Smooth muscle cell (in vitro differentiated cells): ENCODE measurements at regions not wholly inside any gene's neighbourhood (a gene's known extent, or its start where the extent isn't known, plus 50 kb on each side); places are given as distances from the start of the nearest gene placed in this dataset.

ENCODE experiments used
- DNase-seq: peaks from one replicate; lab custom pipeline; 2025; ENCODE audit not compliant: unreplicated experiment; lab: John Stamatoyannopoulos, UW
- H2AFZ ChIP-seq: fragments of 200-600 bp; sonication (generic); 2 replicates; pipeline ENCODE4 v1.6.0; 2016; ENCODE audit warnings: antibody characterized with exemption, low read depth, mild to moderate bottlenecking
- H3F3A ChIP-seq: fragments of 200-600 bp; sonication (generic); 2 replicates; pipeline ENCODE4 v1.6.0; 2017; ENCODE audit warnings: antibody characterized with exemption, low read depth
- H3K27ac ChIP-seq: fragments of 200-600 bp; sonication (generic); 2 replicates; pipeline ENCODE4 v1.5.1; 2016; ENCODE audit warnings: low read depth, mild to moderate bottlenecking
- H3K27me3 ChIP-seq: fragments of 200-600 bp; sonication (generic); 2 replicates; pipeline ENCODE4 v1.6.1; 2016; ENCODE audit warnings: low read depth, mild to moderate bottlenecking
- H3K36me3 ChIP-seq: fragments of 200-600 bp; sonication (generic); 2 replicates; pipeline ENCODE4 v1.5.1; 2016; ENCODE audit warnings: low read depth
- H3K4me1 ChIP-seq: fragments of 200-600 bp; sonication (generic); 2 replicates; pipeline ENCODE4 v1.5.1; 2016; ENCODE audit warnings: low read depth
- H3K4me2 ChIP-seq: fragments of 200-600 bp; sonication (generic); 2 replicates; pipeline ENCODE4 v1.6.0; 2016; ENCODE audit warnings: mild to moderate bottlenecking
- H3K4me3 ChIP-seq: fragments of 200-600 bp; sonication (generic); 2 replicates; pipeline ENCODE4 v1.5.1; 2016; ENCODE audit warnings: mild to moderate bottlenecking
- H3K79me2 ChIP-seq: fragments of 200-600 bp; sonication (generic); 2 replicates; pipeline ENCODE4 v1.6.0; 2016; ENCODE audit warnings: low read depth, mild to moderate bottlenecking
- H3K9ac ChIP-seq: fragments of 200-600 bp; sonication (generic); 2 replicates; pipeline ENCODE4 v1.6.0; 2016; ENCODE audit warnings: low read depth
- H3K9me3 ChIP-seq: fragments of 200-600 bp; sonication (generic); replicated peaks from 2 replicates; pipeline ENCODE4 v1.5.1; 2016; ENCODE audit warnings: low read depth
- H4K20me1 ChIP-seq: fragments of 200-600 bp; sonication (generic); 2 replicates; pipeline ENCODE4 v1.6.0; 2016; ENCODE audit warnings: low read depth
- WGBS: methylation state at CpG from one replicate; pipeline ENCODE4 v1.1.7; 2016; ENCODE audit warnings: low lambda C conversion rate; 5-methylcytosine and 5-hydroxymethylcytosine counted together
- TF ChIP-seq, protein P1 (sequence below): fragments of 200-600 bp; sonication (generic); IDR thresholded peaks from 2 replicates; pipeline ENCODE4 v1.5.1; 2017; ENCODE audit warnings: borderline replicate concordance, mild to moderate bottlenecking, antibody characterized with exemption; ENCODE audit not compliant: insufficient read depth, poor library complexity, severe bottlenecking

DNA sequence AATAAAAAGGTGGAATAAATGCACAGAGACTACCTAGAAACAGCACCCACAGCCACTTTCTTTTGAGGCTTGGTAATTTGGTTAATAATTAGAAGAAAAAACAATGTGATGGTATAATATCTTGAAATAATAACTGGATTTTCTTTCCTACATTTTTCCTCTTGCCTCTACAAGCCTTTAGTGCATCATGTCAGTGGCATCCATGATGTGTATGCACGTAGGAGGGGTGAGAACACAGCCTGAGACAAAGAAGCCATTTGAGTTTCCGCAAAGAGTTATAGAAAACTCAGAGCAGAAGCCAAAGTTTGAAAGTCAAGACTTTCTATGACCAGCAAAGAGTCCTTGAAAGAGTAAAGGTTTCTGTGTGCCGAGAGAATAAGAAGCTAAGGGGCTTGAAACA lies 461.3 kb downstream of the BCOR start:
- H3K27me3 ChIP-seq, result no peaks in the 10 kb centered on the region
- WGBS, result 52% methylated on average over 3 of the region's 3 CpGs
- DNase-seq, result no peak
- H4K20me1 ChIP-seq, result no peaks in the 10 kb centered on the region
- H3K4me3 ChIP-seq, result no peak overlapping the region
- H2AFZ ChIP-seq, result peak overlapping the region; percentile 89
- TF ChIP-seq, protein P1, sequence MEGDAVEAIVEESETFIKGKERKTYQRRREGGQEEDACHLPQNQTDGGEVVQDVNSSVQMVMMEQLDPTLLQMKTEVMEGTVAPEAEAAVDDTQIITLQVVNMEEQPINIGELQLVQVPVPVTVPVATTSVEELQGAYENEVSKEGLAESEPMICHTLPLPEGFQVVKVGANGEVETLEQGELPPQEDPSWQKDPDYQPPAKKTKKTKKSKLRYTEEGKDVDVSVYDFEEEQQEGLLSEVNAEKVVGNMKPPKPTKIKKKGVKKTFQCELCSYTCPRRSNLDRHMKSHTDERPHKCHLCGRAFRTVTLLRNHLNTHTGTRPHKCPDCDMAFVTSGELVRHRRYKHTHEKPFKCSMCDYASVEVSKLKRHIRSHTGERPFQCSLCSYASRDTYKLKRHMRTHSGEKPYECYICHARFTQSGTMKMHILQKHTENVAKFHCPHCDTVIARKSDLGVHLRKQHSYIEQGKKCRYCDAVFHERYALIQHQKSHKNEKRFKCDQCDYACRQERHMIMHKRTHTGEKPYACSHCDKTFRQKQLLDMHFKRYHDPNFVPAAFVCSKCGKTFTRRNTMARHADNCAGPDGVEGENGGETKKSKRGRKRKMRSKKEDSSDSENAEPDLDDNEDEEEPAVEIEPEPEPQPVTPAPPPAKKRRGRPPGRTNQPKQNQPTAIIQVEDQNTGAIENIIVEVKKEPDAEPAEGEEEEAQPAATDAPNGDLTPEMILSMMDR, result no peak
- H3F3A ChIP-seq, result peaks cover 10% of the 10 kb centered on the region
- H3K9me3 ChIP-seq, result no peaks in the 10 kb centered on the region
- peak overlapping the region; percentile 65 for H3K9ac ChIP-seq
- H3K4me2 ChIP-seq, result peak overlapping the region; percentile 30
- no peaks in the 10 kb centered on the region for H3K4me1 ChIP-seq
- peak overlapping the region; percentile 89 for H3K27ac ChIP-seq
- no peaks in the 10 kb centered on the region for H3K36me3 ChIP-seq
- no peaks in the 10 kb centered on the region for H3K79me2 ChIP-seq

DNA sequence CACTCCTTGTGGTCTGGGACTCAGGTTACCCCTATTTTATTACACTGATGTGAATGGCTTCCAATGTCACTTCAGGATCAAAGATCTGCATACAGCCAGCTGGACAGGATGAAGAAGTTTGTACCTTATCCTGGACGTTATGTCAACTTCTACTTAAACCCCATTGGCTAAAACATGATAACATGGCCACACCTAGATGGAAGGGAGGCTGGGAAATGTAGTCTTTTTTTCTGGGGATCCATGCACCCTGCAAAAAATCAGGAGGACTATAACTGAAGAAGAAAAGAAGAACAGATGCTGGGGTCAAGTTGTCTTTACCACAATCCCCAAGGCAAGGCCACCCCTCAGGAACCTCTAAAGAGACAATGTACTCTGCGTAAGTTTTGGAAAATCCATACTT lies 459.2 kb downstream of the BCOR start:
- H2AFZ ChIP-seq, result no peak overlapping the region
- H3K79me2 ChIP-seq, result no peaks in the 10 kb centered on the region
- no peak overlapping the region for H3K4me2 ChIP-seq
- no peaks in the 10 kb centered on the region for H3K9me3 ChIP-seq
- H3F3A ChIP-seq, result peaks cover 10% of the 10 kb centered on the region
- H3K27me3 ChIP-seq, result no peaks in the 10 kb centered on the region
- WGBS, result 93% methylated on average over 2 of the region's 2 CpGs
- no peak for DNase-seq
- TF ChIP-seq, protein P1, result no peak
- peaks cover 9% of the 10 kb centered on the region for H3K4me1 ChIP-seq
- H3K27ac ChIP-seq, result no peak overlapping the region
- H4K20me1 ChIP-seq, result no peaks in the 10 kb centered on the region
- no peak overlapping the region for H3K4me3 ChIP-seq
- H3K9ac ChIP-seq, result no peak overlapping the region
- no peaks in the 10 kb centered on the region for H3K36me3 ChIP-seq

DNA sequence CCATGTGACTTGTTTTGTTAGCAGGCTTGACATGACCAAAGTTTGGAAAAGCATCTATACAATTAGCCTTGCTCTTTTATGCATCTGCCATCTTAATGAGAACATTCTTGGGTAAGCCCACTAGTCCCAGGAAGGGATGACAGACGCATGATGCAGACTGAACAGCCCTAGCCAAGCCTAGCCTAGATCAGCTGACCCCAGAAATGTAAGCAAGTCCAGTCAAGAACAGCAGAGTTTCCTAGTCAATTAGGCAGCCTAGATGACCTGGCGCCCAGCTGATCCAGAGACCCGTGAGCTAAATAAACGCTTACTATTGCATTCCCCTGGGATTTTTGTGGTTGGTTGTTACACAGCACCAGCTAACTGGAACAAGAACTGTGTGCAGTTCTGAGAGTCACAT lies 457.9 kb downstream of the BCOR start:
- Histone ChIP-seq H3K36me3 (no peaks in the 10 kb centered on the region), H3K9me3 (no peaks in the 10 kb centered on the region), H3K79me2 (no peaks in the 10 kb centered on the region), H3K4me3 (no peak overlapping the region), H3K4me1 (peaks cover 9% of the 10 kb centered on the region), H3F3A (no peaks in the 10 kb centered on the region), H4K20me1 (no peaks in the 10 kb centered on the region), H3K27me3 (no peaks in the 10 kb centered on the region), H3K9ac (no peak overlapping the region), H3K4me2 (no peak overlapping the region), H2AFZ (no peak overlapping the region), H3K27ac (no peak overlapping the region)
- WGBS, result 67% methylated on average over 4 of the region's 4 CpGs
- DNase-seq, result no peak
- TF ChIP-seq, protein P1, result no peak

DNA sequence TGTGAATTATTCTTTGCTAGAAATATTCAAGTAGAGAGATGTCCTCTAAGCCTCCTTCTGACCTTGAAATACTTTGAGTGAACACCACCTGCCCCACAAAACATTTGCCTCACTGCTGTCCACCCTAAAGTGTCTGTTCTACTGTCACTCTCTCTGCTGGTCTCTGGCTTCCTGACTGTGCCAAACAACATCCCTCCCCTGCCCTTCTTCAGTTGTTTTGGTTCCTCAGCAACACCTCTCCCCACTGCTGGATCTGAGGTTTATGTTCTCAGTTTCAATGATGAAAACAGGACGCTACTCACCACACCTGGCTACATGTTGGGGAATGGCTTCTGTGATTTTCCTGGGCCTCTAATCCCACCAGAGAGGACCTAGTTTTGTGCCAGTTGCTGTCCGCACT lies 456.9 kb downstream of the BCOR start:
- no peaks in the 10 kb centered on the region for H3K36me3 ChIP-seq
- H4K20me1 ChIP-seq, result no peaks in the 10 kb centered on the region
- H3K4me3 ChIP-seq, result no peak overlapping the region
- no peak overlapping the region for H3K27ac ChIP-seq
- no peak overlapping the region for H3K9ac ChIP-seq
- TF ChIP-seq, protein P1, result no peak
- no peak for DNase-seq
- H3K9me3 ChIP-seq, result no peaks in the 10 kb centered on the region
- H3K79me2 ChIP-seq, result no peaks in the 10 kb centered on the region
- WGBS, result 90% methylated on average over 2 of the region's 2 CpGs
- H3F3A ChIP-seq, result no peaks in the 10 kb centered on the region
- no peaks in the 10 kb centered on the region for H3K27me3 ChIP-seq
- peaks cover 16% of the 10 kb centered on the region for H3K4me1 ChIP-seq
- no peak overlapping the region for H2AFZ ChIP-seq
- H3K4me2 ChIP-seq, result no peak overlapping the region
